ENCODE measurements at regions not wholly inside any gene's neighbourhood (a gene's known extent, or its start where the extent isn't known, plus 50 kb on each side); places are given as distances from the start of the nearest gene placed in this dataset.
A peak's percentile ranks its signal among the peaks of the same experiment; 100 is the strongest.
"Not testable (repeated sequence)": the region's sequence is repeated elsewhere in the genome, so short reads cannot be mapped to it uniquely, and the experiment has no call there.

DNA sequence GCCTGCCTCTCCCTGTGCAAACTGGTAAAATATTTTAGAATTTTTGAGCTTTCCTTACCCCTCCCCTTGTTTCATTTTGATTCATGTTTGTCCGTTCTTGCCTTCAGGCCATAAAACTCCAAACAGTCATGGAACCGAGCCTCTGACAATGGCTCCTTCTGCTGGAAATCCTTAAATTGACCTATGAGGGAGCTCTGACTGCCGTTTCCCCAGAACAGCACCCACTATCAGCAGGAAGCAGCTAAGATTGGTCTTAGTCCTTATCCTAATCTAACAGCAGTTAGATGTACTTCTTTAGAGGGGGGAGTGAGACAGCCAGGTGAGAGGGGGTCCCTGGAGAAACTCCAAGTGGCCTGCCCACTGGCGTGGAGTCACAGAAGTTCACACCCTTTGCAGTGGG is 106.7 kb downstream of the FAM174A start:
- DNase-seq: no peak
- intact Hi-C loops (cut with DNase I): no loop called here
- no peak for ATAC-seq

GRCh38 chr5:100643473-100643872 is 108.3 kb downstream of the FAM174A start:
- intact Hi-C loops (cut with DNase I): no loop called here
- DNase-seq: no peak
- no peak for ATAC-seq

GRCh38 chr5:100644185-100644584 is 109.0 kb downstream of the FAM174A start:
- DNase-seq (no peak), ATAC-seq (no peak)
- intact Hi-C loops (cut with DNase I): no loop called here

GRCh38 chr5:100644776-100645175 is 109.6 kb downstream of the FAM174A start:
- ATAC-seq (no peak), DNase-seq (no peak)
- intact Hi-C loops (cut with DNase I): no loop called here

GRCh38 chr5:100646011-100646410 is 110.8 kb downstream of the FAM174A start:
- DNase-seq: no peak
- ATAC-seq: no peak
- intact Hi-C loops (cut with DNase I): no loop called here

GRCh38 chr5:100646691-100647090 is 111.5 kb downstream of the FAM174A start:
- intact Hi-C loops (cut with DNase I): no loop called here
- DNase-seq: no peak
- no peak for ATAC-seq

DNA sequence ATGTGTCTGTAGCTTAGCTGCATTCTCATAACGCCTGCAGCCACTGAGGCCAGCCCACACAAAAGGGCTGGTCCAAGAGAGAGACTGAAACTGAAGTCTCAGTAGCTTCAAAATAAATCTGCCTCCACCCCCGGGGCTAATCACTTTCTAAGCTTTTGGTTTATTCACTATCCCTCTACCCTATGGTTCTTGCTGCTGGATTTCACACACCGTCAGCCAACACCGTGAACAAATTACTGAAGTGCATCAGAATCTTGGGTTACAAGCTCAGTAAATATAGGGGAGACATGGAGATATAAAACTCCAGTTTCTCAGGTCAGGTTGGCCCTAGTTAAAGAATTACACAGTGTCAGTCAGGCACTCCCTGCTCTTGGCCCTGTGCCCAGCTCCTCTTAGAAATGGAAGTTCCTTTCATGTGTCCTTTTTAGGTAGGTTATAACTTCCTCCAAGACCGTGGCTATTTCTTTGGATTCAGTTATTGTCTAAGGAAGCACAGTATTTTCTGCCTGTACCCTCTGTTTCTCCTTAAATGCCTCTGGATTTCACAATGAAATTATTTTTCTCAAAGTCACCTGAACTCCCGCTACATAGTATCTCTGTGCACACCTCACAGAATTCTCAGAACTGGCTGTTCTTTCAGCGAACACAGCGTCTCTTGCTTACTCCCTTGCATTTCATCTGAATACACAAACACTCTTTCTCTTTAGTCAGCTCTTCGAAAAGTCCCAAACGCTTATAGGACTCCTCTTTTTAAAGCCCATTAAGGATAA is 112.5 kb downstream of the FAM174A start:
- ATAC-seq (peak in 1 of 2 donors; percentile 38), DNase-seq (peak; percentile 60)
- intact Hi-C loops (cut with DNase I): no loop called here

- DNase-seq (no peak), ATAC-seq (no peak)
- intact Hi-C loops (cut with DNase I): no loop called here
These were observed 119.7 kb downstream of the FAM174A start for GRCh38 chr5:100654895-100655294.

GRCh38 chr5:100656771-100657170 is 121.6 kb downstream of the FAM174A start:
- ATAC-seq; DNase-seq; intact Hi-C loops (cut with DNase I): not testable (repeated sequence)

DNA sequence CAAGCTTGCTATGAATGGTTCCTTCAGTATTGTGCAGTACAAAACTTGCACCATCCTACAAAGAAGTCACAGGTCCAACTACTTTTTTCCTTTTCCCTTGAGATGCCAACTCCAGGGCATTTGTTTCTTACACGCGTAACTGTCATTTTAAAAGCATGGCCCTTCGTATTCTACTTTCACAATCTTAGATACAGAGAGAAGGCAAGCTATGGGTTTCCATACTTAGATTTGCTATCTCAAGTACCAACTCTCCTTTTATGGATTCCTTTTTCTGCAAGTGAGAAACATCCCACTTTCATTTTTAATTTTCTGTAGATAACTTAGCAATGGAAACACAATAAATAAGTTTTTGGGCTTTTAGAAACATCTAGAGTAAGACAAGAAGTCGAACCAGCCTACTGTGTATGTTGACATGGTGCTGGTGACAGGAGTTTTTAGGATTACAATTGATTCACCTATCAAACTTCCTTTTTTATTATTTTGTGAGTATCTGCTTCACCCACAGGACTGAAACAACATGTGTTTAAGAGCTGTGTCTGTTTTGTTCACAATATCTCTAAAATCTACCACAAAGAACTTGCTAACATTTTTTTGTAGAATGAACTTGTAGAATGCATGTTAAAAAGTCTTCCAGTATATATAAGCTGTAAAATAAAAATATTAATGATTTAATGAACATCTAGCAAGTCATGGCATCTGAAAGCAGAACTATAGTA is 124.1 kb downstream of the FAM174A start:
- DNase-seq: no peak
- no peak for ATAC-seq
- intact Hi-C loops (cut with DNase I): no loop called here

GRCh38 chr5:100664140-100664539 is 129.0 kb downstream of the FAM174A start:
- DNase-seq (no peak), ATAC-seq (no peak)
- intact Hi-C loops (cut with DNase I): no loop called here

DNA sequence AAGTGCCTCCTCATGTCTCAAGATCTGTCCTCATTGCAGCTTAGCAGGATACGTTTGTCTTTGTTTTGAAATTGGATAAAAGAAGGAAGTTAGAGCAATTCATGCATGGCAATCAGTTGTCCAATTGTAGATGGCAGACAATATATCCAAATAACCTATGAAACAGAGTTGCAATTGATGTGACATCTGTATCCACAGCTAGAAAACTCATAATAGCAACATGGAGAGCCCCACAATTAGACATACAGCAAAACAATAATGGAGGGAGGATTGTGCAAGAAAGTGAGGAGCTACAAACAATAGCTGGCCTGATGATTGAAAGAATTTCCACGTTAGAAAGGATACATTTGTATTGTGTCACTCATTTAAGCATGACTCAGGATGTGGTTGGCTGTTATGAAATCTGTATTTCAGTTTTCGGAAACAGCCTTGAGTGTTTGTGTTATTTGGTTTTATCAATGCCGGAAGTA is 132.0 kb downstream of the FAM174A start:
- ATAC-seq (peak in 1 of 2 donors; percentile 36), DNase-seq (no peak)
- intact Hi-C loops (cut with DNase I): no loop called here

- intact Hi-C loops (cut with DNase I): no loop called here
- DNase-seq (no peak), ATAC-seq (no peak)
These were observed 133.3 kb downstream of the FAM174A start for GRCh38 chr5:100668511-100668910.

DNA sequence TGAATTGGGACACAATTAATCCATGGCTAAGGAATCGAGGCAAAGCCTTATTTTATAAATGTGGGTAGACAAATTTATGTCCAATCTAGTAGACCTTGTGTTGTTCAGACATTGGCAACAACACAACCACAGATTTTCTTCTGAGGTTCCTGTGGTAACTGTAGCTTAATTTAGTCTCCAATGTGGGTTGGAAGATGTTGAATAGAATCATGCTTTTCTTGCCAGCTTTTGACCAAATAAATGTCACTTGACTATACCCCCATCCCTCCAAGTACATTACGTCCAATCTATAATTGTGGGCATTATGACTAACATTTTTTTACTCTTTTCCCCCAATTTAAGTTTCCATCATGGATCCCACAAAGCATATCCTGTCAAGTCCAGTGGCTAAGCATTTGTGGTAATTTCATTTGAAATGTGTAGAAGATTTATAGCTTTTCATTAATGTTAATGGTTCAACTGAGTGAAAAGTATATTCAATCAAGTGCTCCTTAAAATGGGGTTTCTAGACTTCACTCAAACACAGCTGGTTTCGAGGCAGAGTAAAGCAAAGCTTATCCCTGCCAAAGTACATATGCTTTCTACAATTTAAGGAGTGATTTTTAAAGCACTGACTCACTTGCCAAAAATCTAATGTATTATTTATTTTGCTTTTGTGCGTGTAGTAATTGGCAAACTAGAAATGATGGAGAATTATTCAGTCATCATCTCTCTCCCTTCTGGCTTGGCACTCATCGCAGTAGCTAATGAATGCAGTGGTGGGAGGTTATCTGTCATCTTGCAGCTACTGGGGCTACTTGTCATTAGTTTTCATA is 141.8 kb downstream of the FAM174A start:
- DNase-seq: no peak
- no peak for ATAC-seq
- intact Hi-C loops (cut with DNase I): no loop called here

DNA sequence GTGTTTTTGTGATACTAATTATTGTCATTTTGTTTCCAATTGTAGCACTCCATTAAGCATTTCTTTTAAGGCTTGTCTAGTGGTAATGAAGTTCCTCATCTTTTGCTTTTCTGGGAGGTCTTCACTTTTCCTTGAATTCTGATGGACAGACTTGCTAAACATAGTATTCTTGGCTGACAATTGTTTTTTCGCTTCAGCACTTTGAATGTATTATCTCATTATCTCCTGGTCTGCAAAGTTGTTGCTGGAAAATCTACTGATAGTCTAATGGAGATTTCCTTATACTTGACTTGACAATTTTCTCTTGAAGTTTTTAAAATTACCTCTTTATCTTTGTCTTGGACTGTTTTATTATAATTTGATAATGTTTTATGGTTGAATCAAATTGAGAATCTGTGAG is 147.5 kb downstream of the FAM174A start:
- ATAC-seq (no peak), DNase-seq (no peak)
- intact Hi-C loops (cut with DNase I): no loop called here

GRCh38 chr5:100683881-100684280 is 148.7 kb downstream of the FAM174A start:
- intact Hi-C loops (cut with DNase I): no loop called here
- ATAC-seq: no peak
- no peak for DNase-seq

GRCh38 chr5:100685122-100685521 is 149.9 kb downstream of the FAM174A start:
- DNase-seq; ATAC-seq; intact Hi-C loops (cut with DNase I): not testable (repeated sequence)

- DNase-seq; ATAC-seq; intact Hi-C loops (cut with DNase I): not testable (repeated sequence)
These were observed 153.7 kb downstream of the FAM174A start for GRCh38 chr5:100688834-100689233.

DNA sequence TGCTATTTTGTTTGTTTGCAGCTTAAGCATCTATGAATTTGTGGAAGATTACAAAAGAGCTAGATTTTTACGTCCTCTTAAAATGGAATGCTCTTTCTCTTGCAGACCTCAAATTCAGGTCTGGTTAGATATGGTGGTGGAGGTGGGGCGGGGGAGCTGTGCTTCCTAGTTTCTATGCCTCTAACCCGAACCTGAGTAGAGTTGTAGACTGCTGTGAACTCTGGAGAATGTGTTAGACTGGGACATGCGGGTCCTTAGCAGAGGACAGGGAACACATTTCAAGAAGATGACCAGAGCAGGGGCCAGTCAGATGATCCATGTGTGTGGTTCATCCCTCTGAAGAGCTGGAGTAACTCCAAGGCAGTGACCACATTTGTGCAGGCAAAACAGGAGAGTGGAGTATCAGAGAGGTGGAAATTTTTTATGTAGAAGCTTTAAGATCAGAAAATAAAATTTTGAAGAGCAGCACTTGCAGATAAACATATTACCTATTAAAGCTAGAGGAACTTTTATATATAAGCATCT is 154.9 kb downstream of the FAM174A start:
- ATAC-seq (no peak), DNase-seq (no peak)
- intact Hi-C loops (cut with DNase I): no loop called here

- intact Hi-C loops (cut with DNase I): no loop called here
- ATAC-seq: no peak
These were observed 155.9 kb downstream of the FAM174A start for GRCh38 chr5:100691085-100691484.

More at GRCh38 chr5:100691085-100691484, 155.9 kb downstream of the FAM174A start:
- DNase-seq: no peak
